Neural progenitor cell (in vitro differentiated cells): ENCODE measurements at regions not wholly inside any gene's neighbourhood (a gene's known extent, or its start where the extent isn't known, plus 50 kb on each side); places are given as distances from the start of the nearest gene placed in this dataset.

Experiments used
- DNase-seq: peaks from one replicate; pipeline ENCODE4 v3.0.0-alpha.2; 2016; ENCODE audit warnings: low spot score
- H2AFZ ChIP-seq: fragments of 200-600 bp; sonication (generic); replicated peaks from 2 replicates; pipeline ENCODE4 v1.6.1; 2016; ENCODE audit warnings: antibody characterized with exemption
- H3F3A ChIP-seq: fragments of 200-600 bp; sonication (generic); 2 replicates; pipeline ENCODE4 v1.6.1; 2016; ENCODE audit warnings: antibody characterized with exemption, low read depth
- H3K27ac ChIP-seq: fragments of 200-600 bp; sonication (generic); 2 replicates; pipeline ENCODE4 v1.5.1; 2016; ENCODE audit warnings: mild to moderate bottlenecking
- H3K27me3 ChIP-seq: fragments of 200-600 bp; sonication (generic); 2 replicates; pipeline ENCODE4 v1.6.1; 2016; ENCODE audit warnings: mild to moderate bottlenecking, moderate library complexity
- H3K36me3 ChIP-seq: fragments of 200-600 bp; sonication (generic); 2 replicates; pipeline ENCODE4 v1.5.1; 2016
- H3K4me1 ChIP-seq: fragments of 200-600 bp; sonication (generic); 2 replicates; pipeline ENCODE4 v1.6.1; 2016; ENCODE audit warnings: mixed run types
- H3K4me2 ChIP-seq: fragments of 200-600 bp; sonication (generic); 2 replicates; pipeline ENCODE4 v1.6.1; 2016
- H3K4me3 ChIP-seq: fragments of 200-600 bp; sonication (generic); 2 replicates; pipeline ENCODE4 v1.5.1; 2016
- H3K79me2 ChIP-seq: fragments of 200-600 bp; sonication (generic); 2 replicates; pipeline ENCODE4 v1.6.1; 2016; ENCODE audit warnings: low read depth
- H3K9ac ChIP-seq: fragments of 200-600 bp; sonication (generic); 2 replicates; pipeline ENCODE4 v1.6.1; 2016
- H3K9me3 ChIP-seq: fragments of 200-600 bp; sonication (generic); 2 replicates; pipeline ENCODE4 v1.5.1; 2016; ENCODE audit warnings: low read depth
- H4K20me1 ChIP-seq: fragments of 200-600 bp; sonication (generic); 2 replicates; pipeline ENCODE4 v1.6.1; 2016; ENCODE audit warnings: low read depth
- H3K27ac Mint-ChIP-seq: 3 replicates; pipeline ENCODE4 v1.8.0; 2021; ENCODE audit warnings: mixed read lengths
- H3K27me3 Mint-ChIP-seq: 2 replicates; pipeline ENCODE4 v1.8.0; 2022; ENCODE audit warnings: low read depth, mild to moderate bottlenecking, inconsistent platforms, moderate library complexity, mixed read lengths; ENCODE audit not compliant: insufficient read depth
- H3K36me3 Mint-ChIP-seq: 3 replicates; pipeline ENCODE4 v1.8.0; 2021; ENCODE audit warnings: mixed read lengths
- H3K4me1 Mint-ChIP-seq: 3 replicates; pipeline ENCODE4 v1.8.0; 2021; ENCODE audit warnings: mixed read lengths
- H3K4me3 Mint-ChIP-seq: 3 replicates; pipeline ENCODE4 v1.8.0; 2021; ENCODE audit warnings: mild to moderate bottlenecking, moderate library complexity, mixed read lengths
- H3K9me3 Mint-ChIP-seq: 3 replicates; pipeline ENCODE4 v1.8.0; 2020; ENCODE audit warnings: mixed read lengths
- EZH2 ChIP-seq: fragments of 200-600 bp; sonication (generic); IDR thresholded peaks from 2 replicates; pipeline ENCODE4 v1.6.1; 2017; ENCODE audit warnings: antibody characterized with exemption, mild to moderate bottlenecking, moderate library complexity
- EZH2phosphoT487 ChIP-seq: fragments of 200-600 bp; sonication (generic); IDR thresholded peaks from 2 replicates; pipeline ENCODE4 v1.6.1; 2017; ENCODE audit warnings: antibody characterized with exemption
- TF ChIP-seq, protein P1 (sequence below): fragments of 200-600 bp; sonication (generic); IDR thresholded peaks from 2 replicates; pipeline ENCODE4 v1.5.1; 2017; ENCODE audit warnings: antibody characterized with exemption, mild to moderate bottlenecking

DNA sequence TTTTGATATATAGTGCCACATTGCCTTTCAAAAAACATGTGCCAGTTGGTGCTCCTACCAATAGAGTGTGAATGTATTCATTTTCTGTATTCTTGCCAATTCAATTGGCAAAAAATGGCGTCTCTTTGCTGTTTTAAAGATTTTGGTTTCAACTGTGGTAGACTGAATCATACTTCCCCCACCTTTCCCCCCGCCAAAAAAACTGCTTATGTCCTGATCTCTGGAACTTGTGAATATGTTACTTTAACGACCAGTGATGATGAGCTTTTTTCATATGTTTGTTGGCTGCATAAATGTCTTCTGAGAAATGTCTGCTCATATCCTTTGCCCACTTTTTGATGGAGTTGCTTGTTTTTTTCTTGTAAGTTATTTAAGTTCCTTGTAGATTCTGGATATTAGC, 325.1 kb upstream of the KCNJ16 start:
- H3K4me3 Mint-ChIP-seq: no peak overlapping the region
- no peak overlapping the region for H3K27ac ChIP-seq
- H3K4me2 ChIP-seq: no peak overlapping the region
- H3K79me2 ChIP-seq: no peaks in the 10 kb centered on the region
- H3K4me1 Mint-ChIP-seq: no peaks in the 10 kb centered on the region
- no peaks in the 10 kb centered on the region for H3K27me3 Mint-ChIP-seq
- DNase-seq: no peak
- no peak overlapping the region for H3K9ac ChIP-seq
- TF ChIP-seq EZH2phosphoT487 (no peak), EZH2 (no peak)
- no peaks in the 10 kb centered on the region for H3K4me1 ChIP-seq
- H3K27ac Mint-ChIP-seq: no peak overlapping the region
- no peak overlapping the region for H3K4me3 ChIP-seq
- H3K9me3 Mint-ChIP-seq: no peaks in the 10 kb centered on the region
- no peaks in the 10 kb centered on the region for H3K36me3 ChIP-seq
- no peaks in the 10 kb centered on the region for H3K27me3 ChIP-seq
- no peaks in the 10 kb centered on the region for H3F3A ChIP-seq
- no peak overlapping the region for H2AFZ ChIP-seq
- H3K9me3 ChIP-seq: no peaks in the 10 kb centered on the region
- no peaks in the 10 kb centered on the region for H3K36me3 Mint-ChIP-seq
- no peaks in the 10 kb centered on the region for H4K20me1 ChIP-seq

DNA sequence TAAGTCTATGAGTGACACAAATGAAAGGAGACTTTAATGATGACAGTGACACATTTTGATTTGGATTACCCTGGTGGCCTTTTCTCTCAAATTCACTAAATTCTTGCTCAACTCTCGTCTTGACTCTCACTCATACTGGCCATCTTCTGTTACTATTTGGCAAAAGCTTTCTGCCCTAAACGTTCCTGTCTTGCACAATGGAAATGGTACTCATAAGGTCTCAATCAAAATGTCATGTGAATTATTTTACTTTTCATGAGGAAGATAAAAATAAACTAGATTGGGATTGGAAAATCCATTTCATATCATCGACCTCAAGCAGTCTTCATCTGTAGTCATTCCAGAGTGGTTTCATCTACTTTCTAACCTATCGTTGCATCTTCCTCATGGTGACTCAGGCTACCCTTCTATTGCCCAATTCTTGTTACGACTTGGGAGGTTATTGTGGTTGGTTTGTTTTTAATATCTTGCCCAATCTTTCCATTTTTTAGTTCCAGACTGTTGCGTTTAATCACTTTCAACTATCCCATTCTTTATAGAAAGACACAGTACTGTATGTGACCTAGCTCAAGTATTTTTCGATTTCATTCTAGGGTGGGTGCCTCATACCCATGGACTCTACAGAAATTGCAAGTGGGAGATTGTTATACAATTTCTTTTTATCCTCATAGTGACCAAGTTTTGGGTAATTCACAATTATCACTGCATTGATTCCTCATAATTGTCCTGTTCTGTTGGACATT, 317.2 kb upstream of the KCNJ16 start:
- H3K79me2 ChIP-seq: no peaks in the 10 kb centered on the region
- DNase-seq: no peak
- Mint-ChIP-seq H3K36me3 (no peaks in the 10 kb centered on the region), H3K9me3 (no peaks in the 10 kb centered on the region), H3K27me3 (no peaks in the 10 kb centered on the region), H3K27ac (no peak overlapping the region), H3K4me3 (no peak overlapping the region), H3K4me1 (peaks cover 4% of the 10 kb centered on the region)
- H3K4me3 ChIP-seq: no peak overlapping the region
- TF ChIP-seq EZH2phosphoT487: no peak
- no peak for TF ChIP-seq EZH2
- TF ChIP-seq, protein P1, sequence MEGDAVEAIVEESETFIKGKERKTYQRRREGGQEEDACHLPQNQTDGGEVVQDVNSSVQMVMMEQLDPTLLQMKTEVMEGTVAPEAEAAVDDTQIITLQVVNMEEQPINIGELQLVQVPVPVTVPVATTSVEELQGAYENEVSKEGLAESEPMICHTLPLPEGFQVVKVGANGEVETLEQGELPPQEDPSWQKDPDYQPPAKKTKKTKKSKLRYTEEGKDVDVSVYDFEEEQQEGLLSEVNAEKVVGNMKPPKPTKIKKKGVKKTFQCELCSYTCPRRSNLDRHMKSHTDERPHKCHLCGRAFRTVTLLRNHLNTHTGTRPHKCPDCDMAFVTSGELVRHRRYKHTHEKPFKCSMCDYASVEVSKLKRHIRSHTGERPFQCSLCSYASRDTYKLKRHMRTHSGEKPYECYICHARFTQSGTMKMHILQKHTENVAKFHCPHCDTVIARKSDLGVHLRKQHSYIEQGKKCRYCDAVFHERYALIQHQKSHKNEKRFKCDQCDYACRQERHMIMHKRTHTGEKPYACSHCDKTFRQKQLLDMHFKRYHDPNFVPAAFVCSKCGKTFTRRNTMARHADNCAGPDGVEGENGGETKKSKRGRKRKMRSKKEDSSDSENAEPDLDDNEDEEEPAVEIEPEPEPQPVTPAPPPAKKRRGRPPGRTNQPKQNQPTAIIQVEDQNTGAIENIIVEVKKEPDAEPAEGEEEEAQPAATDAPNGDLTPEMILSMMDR: no peak
- no peak overlapping the region for H3K9ac ChIP-seq
- no peak overlapping the region for H2AFZ ChIP-seq
- H3K27me3 ChIP-seq: no peaks in the 10 kb centered on the region
- no peak overlapping the region for H3K27ac ChIP-seq
- H3K36me3 ChIP-seq: no peaks in the 10 kb centered on the region
- H3K4me2 ChIP-seq: no peak overlapping the region
- no peaks in the 10 kb centered on the region for H3K9me3 ChIP-seq
- no peaks in the 10 kb centered on the region for H3K4me1 ChIP-seq
- H3F3A ChIP-seq: no peaks in the 10 kb centered on the region
- no peaks in the 10 kb centered on the region for H4K20me1 ChIP-seq

DNA sequence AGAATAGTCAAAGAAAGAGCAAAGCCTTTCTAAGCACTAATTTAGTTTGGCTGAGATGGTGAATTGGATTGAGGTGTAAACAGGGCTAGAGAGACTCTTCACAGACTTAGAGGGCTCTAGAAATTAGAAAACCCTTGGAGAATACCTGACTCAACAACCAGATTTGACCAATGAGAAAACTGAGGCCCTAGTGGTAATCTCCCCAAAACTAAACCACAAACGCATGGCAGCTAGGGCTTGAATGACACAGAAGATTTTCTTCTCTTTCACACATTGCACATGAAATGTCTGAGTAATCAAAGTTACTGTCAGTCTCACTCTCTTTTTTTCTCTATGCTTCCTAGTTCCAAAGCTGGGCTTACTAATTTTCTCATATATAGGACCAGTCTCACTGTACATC, 314.5 kb upstream of the KCNJ16 start:
- no peak overlapping the region for H3K4me3 Mint-ChIP-seq
- Histone ChIP-seq H2AFZ (no peak overlapping the region), H4K20me1 (no peaks in the 10 kb centered on the region), H3K27me3 (no peaks in the 10 kb centered on the region), H3K9me3 (no peaks in the 10 kb centered on the region), H3K4me3 (no peak overlapping the region), H3K27ac (no peak overlapping the region), H3K9ac (no peak overlapping the region), H3K79me2 (no peaks in the 10 kb centered on the region), H3F3A (no peaks in the 10 kb centered on the region), H3K36me3 (no peaks in the 10 kb centered on the region), H3K4me1 (no peaks in the 10 kb centered on the region), H3K4me2 (no peak overlapping the region)
- peaks cover 10% of the 10 kb centered on the region for H3K4me1 Mint-ChIP-seq
- H3K27ac Mint-ChIP-seq: no peak overlapping the region
- H3K27me3 Mint-ChIP-seq: no peaks in the 10 kb centered on the region
- no peaks in the 10 kb centered on the region for H3K36me3 Mint-ChIP-seq
- H3K9me3 Mint-ChIP-seq: no peaks in the 10 kb centered on the region
- no peak for DNase-seq
- TF ChIP-seq EZH2 (no peak), EZH2phosphoT487 (no peak)
- TF ChIP-seq, protein P1: no peak

DNA sequence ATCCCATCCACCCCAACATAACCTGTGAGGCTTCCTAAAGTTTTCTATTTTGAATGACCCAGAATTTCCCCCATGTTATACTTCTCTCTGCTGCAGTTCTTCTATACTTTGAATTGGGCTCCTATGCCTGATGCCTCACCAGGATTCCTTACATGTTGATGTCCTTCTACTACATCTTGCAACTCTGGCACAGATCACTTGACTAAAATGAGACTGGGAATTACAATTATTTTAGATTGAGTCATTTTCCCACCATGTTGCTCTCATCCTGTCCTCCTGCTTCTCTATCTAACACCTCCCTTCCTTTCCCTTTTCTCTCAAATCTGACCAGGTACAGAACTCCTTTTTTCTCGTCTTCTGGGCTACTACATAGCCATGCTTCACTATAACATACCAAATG, 314.0 kb upstream of the KCNJ16 start:
- Mint-ChIP-seq H3K27ac (no peak overlapping the region), H3K36me3 (no peaks in the 10 kb centered on the region), H3K27me3 (no peaks in the 10 kb centered on the region), H3K9me3 (no peaks in the 10 kb centered on the region), H3K4me1 (peaks cover 10% of the 10 kb centered on the region), H3K4me3 (no peak overlapping the region)
- Histone ChIP-seq H4K20me1 (no peaks in the 10 kb centered on the region), H3K4me1 (no peaks in the 10 kb centered on the region), H3K9ac (no peak overlapping the region), H3K4me3 (no peak overlapping the region), H3K36me3 (no peaks in the 10 kb centered on the region), H3K27ac (no peak overlapping the region), H2AFZ (no peak overlapping the region), H3K4me2 (no peak overlapping the region), H3K27me3 (no peaks in the 10 kb centered on the region), H3K79me2 (no peaks in the 10 kb centered on the region), H3K9me3 (no peaks in the 10 kb centered on the region), H3F3A (no peaks in the 10 kb centered on the region)
- TF ChIP-seq, protein P1: no peak
- TF ChIP-seq EZH2 (no peak), EZH2phosphoT487 (no peak)
- DNase-seq: no peak
